Immature natural killer cell (primary cell): ENCODE measurements at regions not wholly inside any gene's neighbourhood (a gene's known extent, or its start where the extent isn't known, plus 50 kb on each side); places are given as distances from the start of the nearest gene placed in this dataset.

ENCODE experiments used
- DNase-seq, 3 donors: peaks; one replicate each; pipeline ENCODE4 v3.0.0; 2022; ENCODE audit warnings: mixed read lengths in 1 of 3
- H3K27ac Mint-ChIP-seq, 6 donors: one replicate each; pipeline ENCODE4 v1.8.0; 2020; ENCODE audit warnings: mixed read lengths in 6 of 6, mild to moderate bottlenecking in 5 of 6, inconsistent platforms in 4 of 6, moderate library complexity in 3 of 6
- H3K27me3 Mint-ChIP-seq, 3 donors: one replicate each; pipeline ENCODE4 v1.8.0; 2020 to 2021; ENCODE audit warnings: low read depth in 3 of 3, mild to moderate bottlenecking in 3 of 3, mixed read lengths in 3 of 3, moderate library complexity in 3 of 3, inconsistent platforms in 1 of 3
- H3K36me3 Mint-ChIP-seq, 3 donors: one replicate each; pipeline ENCODE4 v1.8.0; 2020; ENCODE audit warnings: mixed read lengths in 3 of 3, inconsistent platforms in 2 of 3, mild to moderate bottlenecking in 2 of 3
- H3K4me1 Mint-ChIP-seq, 2 donors: one replicate each; pipeline ENCODE4 v1.8.0; 2020; ENCODE audit warnings: inconsistent platforms in 2 of 2, mild to moderate bottlenecking in 2 of 2, mixed read lengths in 2 of 2, moderate library complexity in 1 of 2
- H3K4me3 Mint-ChIP-seq, 5 donors: one replicate each; pipeline ENCODE4 v1.8.0; 2020; ENCODE audit warnings: mild to moderate bottlenecking in 5 of 5, mixed read lengths in 5 of 5, inconsistent platforms in 3 of 5, moderate library complexity in 3 of 5
- H3K9me3 Mint-ChIP-seq, 6 donors: one replicate each; pipeline ENCODE4 v1.8.0; 2020; ENCODE audit warnings: mild to moderate bottlenecking in 6 of 6, mixed read lengths in 6 of 6, inconsistent platforms in 4 of 6, moderate library complexity in 3 of 6

DNA sequence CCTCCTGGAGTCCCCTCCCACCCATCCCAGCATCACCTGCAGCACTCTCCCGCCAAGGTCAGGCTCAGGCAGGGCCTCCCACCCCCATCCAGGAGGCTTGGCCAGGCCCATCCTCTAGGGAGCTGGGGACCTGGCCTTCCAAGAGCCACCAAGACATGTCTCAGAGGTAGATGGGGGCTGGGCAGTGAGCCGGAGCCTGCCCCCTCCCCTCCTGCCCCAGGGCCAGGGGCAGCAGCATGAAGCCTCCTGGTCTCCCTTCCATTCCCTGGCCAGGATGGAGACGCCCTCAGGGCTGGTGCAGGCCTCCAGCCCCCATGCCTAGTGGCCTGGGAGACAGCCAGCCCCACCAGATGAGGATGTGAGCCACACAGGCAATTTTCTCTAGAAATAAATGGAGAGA is 69.3 kb upstream of the C14orf180 start:
- H3K27me3 Mint-ChIP-seq = peaks cover 0 to 3% (median 0%) of the 10 kb centered on the region in 3 donors

DNA sequence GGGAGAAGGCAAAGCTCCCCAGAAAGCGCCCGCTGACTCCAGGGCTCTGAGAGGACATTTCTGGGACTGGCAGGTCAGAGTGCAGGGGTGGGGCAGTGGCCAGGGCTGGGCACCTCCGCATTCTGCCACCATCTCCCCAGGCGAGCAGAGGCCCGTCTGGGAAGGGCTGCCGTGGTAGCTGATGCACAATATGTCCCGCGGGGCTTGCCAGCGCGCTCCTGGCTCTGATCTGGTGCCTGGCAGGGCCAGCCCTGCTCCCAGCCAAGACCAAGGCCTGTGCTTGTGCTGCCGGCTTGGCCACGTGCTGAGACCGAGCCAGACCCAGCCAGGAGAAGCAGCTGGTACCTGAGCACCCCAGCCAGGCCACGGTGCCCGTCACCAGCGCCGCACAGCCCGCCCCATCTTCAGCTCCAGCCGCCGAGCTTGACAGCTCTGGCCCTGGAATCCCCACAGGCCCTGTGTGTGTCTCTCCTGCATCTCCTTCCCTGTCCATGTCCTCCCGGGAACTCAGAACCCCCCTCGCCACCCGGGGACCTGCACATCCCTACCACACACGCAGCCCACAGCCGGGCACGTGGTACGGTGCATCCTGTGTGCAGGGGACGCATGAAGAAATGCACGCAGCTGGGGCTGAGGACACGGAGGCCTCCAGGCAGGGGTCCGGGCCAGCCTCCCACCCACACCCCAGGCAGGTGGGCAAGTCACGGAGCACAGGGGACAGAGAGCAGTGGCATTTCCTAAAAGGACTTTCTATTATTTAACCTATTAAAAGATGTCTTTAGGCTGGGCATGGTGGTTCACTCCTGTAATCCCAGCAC is 68.6 kb upstream of the C14orf180 start:
- Mint-ChIP-seq H3K4me3 (no peak overlapping the region), H3K4me1 (no peaks in the 10 kb centered on the region), H3K36me3 (no peaks in the 10 kb centered on the region), H3K9me3 (no peaks in the 10 kb centered on the region), H3K27ac (no peak overlapping the region), H3K27me3 (peaks cover 0 to 3% (median 0%) of the 10 kb centered on the region in 3 donors)
- DNase-seq = no peak

More for the DNA sequence above, 69.3 kb upstream of the C14orf180 start:
- Mint-ChIP-seq H3K36me3 (no peaks in the 10 kb centered on the region), H3K27ac (no peak overlapping the region), H3K4me3 (no peak overlapping the region), H3K4me1 (no peaks in the 10 kb centered on the region), H3K9me3 (no peaks in the 10 kb centered on the region)
- DNase-seq = no peak

DNA sequence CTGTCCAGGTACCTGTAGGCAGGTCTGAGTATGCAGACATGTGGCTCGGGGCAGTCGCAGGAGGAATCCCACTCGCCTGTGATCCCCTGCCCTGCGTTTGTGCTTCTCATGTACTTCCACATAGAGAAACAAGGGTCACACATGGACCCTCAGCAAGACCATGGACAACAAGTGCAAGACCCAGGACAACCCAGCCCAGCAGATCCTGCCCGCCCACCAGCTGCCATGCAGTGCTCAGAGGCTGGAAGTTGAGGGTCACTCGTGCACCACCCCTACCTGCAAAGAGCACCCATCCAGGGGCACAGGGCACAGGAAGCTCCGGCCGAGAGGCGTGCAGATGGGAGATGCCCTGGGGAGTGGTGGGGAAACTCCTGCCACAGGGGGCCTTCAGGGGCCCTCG is 67.5 kb upstream of the C14orf180 start:
- no peak overlapping the region for H3K27ac Mint-ChIP-seq
- H3K4me3 Mint-ChIP-seq = no peak overlapping the region
- H3K9me3 Mint-ChIP-seq = no peaks in the 10 kb centered on the region
- H3K4me1 Mint-ChIP-seq = no peaks in the 10 kb centered on the region
- no peak for DNase-seq
- H3K36me3 Mint-ChIP-seq = no peaks in the 10 kb centered on the region
- H3K27me3 Mint-ChIP-seq = peaks cover 0 to 3% (median 0%) of the 10 kb centered on the region in 3 donors

DNA sequence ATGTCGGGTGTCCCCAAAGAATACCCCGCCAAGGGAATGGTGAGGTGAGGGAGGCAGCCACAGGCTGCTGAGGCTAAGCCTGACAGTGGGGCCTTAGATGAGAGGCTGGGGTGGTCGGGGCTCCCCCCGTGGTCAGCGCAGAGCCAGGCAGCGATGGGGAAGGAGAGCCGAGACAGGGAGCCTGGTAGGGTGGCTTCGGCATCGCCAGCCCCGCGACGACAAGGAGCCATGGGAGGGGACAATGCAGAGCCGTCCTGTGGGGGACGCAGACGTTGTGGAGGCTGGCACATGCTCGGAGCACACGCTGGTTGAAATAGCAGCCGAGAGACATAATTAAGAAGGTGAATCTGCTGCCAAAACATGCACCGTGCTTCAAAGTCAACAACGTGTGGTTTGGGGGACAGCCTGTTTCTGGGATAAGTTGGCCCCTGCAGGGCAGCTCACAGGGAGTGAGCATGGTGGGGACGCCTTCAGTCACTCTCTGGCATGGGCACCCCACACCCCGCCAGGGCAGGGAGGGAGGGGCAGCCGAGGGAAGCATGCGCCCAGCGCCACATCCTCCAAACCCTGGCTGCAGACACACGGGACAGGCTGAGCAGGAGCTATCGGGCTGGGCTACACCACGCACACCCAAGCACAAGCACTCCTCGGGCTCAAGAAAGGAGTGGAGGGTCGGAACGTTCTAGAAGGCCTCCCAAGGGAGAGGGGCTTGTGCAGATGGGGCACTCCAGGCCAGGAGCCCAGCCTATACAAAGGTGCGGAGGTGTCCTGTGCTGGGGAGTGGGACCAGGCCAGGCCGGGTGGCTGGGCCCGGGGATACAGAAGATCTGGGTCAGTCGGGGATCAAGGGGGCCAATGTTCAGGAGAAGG is 66.6 kb upstream of the C14orf180 start:
- Mint-ChIP-seq H3K36me3 (no peaks in the 10 kb centered on the region), H3K4me3 (no peak overlapping the region), H3K9me3 (no peaks in the 10 kb centered on the region), H3K27me3 (peaks cover 0 to 3% (median 0%) of the 10 kb centered on the region in 3 donors), H3K4me1 (no peaks in the 10 kb centered on the region), H3K27ac (no peak overlapping the region)
- no peak for DNase-seq

DNA sequence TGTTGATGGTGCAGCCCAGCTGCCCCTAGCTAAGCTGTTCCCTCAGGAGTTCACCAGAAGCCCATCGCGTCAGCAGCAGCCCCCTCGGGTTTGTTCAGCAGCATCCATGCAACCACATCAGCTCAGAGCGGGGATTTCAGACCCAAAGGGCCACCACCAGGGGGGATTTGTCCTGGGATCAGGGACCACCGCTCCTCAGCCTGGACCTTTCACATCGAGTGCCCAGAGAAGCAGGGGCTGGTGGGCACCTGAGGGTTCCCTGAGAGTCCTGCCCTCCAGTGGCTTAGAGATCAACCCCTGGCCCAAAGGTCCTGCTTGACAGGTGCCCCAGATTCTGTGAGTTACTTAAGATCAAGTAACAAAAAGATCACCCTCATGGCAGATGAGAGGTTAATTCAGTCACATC is 65.9 kb upstream of the C14orf180 start:
- no peaks in the 10 kb centered on the region for H3K4me1 Mint-ChIP-seq
- no peaks in the 10 kb centered on the region for H3K36me3 Mint-ChIP-seq
- no peak for DNase-seq
- H3K27ac Mint-ChIP-seq = no peak overlapping the region
- H3K27me3 Mint-ChIP-seq = peaks cover 0 to 3% (median 0%) of the 10 kb centered on the region in 3 donors
- H3K9me3 Mint-ChIP-seq = no peaks in the 10 kb centered on the region
- H3K4me3 Mint-ChIP-seq = no peak overlapping the region

DNA sequence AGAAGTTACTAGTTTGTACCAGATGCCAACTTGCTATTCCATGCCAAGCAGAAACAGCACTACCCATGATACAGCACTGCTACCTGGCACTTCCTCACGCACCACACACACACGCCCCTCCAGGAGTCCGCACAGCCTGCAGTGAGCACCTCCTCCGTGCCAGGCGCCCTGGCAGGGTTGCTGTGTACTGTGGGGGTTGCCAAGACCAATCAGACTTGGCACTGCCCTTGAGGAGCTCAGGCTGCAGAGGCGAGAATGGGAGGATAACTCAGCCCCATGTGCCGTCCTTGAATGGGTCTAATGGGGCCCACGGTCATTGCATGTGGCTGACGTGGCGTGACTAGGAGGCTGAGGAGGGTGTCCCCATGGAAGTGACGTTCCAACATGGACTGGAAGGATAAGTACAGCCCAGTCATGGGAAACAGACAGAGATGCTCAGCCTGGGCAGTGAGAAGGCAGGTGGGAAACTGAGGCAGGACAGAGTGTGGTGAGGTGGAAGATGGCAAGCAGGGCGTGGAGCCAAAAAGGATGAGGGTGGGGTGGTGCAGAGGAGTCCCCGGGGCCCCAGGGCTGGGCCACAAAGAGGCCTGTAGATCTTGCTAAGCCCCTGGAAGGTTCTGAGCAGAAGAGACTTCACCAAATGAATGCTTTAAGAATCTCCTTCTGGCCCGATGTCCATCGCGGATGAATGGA is 65.3 kb upstream of the C14orf180 start:
- Mint-ChIP-seq H3K4me1 (no peaks in the 10 kb centered on the region), H3K9me3 (no peaks in the 10 kb centered on the region), H3K27ac (no peak overlapping the region), H3K27me3 (peaks cover 0 to 3% (median 3%) of the 10 kb centered on the region in 3 donors), H3K4me3 (no peak overlapping the region), H3K36me3 (no peaks in the 10 kb centered on the region)
- DNase-seq = no peak

DNA sequence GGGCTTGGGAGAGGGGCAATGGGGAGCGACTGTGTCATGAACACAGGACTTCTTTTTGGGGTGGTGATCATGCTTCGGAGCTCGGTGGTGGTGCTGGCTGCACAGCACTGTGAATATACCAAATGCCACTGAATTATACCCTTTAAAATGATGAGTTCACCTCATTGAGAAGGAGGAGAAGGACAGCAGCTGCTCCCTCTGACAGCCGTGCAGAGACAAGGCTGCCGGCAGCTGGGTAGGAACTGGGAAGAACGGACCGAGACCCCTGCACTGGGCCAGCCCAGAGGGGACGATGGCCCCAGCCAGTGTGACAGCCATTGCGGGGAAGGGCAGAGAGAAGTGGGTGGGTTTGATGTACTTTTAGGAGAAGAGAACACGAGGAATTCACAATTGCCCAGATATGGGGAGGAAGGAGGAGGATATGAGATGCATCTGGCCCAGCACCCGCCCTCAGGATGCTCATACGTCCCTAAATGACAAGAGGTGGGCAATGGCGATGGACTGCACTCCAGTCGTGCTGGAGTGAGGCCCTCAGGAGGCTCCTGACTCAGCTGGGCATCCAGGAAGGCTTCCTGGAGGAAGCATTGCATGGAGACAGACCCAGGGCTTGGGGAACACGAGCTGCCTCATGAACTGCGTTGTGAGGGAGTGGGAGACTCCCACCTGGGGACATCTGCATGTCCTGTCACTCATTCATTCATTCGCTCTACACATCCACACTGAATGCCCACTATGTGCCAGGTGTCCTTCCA is 64.3 kb upstream of the C14orf180 start:
- H3K4me1 Mint-ChIP-seq = no peaks in the 10 kb centered on the region
- H3K27ac Mint-ChIP-seq = no peak overlapping the region
- H3K36me3 Mint-ChIP-seq = no peaks in the 10 kb centered on the region
- H3K27me3 Mint-ChIP-seq = peaks cover 0 to 3% (median 3%) of the 10 kb centered on the region in 3 donors
- H3K9me3 Mint-ChIP-seq = no peaks in the 10 kb centered on the region
- no peak for DNase-seq
- no peak overlapping the region for H3K4me3 Mint-ChIP-seq

DNA sequence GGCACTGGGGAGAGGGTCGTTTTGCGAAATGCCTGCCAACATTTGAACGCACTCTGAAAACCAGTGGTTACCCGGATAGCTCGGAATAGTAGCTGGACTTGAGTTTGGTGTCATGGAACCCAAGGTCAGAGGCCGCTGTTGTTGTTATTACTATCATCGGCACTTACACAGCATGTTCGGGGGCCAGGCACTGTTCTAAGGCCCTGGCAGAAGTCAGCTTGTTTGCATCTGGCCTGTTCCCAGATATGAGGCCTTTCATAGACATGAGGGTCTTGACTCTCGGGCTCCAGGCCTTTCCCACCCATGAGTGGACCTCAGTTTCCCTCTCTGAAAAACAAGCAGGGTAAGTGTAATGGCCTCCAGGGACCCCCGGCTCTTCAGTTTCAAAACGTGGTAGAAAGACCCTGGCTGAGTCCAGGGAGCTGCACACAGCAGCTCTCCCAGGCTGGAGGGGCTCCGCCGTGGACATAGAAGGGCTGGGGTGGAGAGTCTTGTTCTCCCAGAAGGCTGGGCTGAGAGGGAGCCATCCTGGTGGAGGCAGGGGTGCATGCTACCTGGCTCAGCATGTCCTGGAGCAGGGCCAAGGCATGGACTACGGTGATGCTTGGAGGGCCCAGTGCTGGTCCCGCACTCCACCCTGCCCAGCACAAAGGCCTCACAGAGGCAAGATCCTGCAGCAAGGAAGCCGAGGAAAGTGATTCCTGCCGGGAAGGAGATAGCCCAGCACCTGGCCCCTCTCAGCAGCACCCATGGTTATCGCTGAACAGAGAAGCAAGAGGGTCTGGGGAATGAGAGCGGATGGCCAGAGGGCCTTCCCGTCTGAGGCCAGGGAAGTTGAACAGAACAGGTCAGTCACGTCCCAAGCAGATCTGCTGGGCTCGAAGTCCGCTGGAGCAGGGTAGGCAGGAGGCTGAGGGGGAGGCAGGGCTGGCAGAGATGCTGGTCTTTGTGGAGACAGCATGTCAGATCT is 63.5 kb upstream of the C14orf180 start:
- H3K36me3 Mint-ChIP-seq = no peaks in the 10 kb centered on the region
- H3K27ac Mint-ChIP-seq = no peak overlapping the region
- no peak for DNase-seq
- no peaks in the 10 kb centered on the region for H3K9me3 Mint-ChIP-seq
- H3K4me1 Mint-ChIP-seq = no peaks in the 10 kb centered on the region
- H3K27me3 Mint-ChIP-seq = peaks cover 0 to 3% (median 3%) of the 10 kb centered on the region in 3 donors
- H3K4me3 Mint-ChIP-seq = no peak overlapping the region

DNA sequence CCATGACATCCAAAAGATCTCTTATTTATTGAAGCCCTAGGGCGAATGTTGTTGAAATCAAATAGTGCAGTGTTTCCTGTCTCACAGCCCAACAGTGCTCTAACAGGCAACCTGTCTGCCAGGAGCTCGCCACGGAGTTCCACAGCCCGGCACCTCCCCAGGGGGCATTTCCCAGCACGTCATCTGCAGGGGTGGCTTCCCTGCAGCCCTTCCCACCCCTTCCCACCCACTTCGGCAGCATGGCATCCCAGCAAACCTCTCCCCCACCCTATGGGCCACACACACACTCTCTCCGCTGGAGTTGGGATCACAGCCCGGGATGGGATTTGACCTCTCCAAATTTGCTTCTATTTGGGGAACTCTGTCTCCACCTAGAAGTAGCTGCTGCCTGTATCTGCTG is 62.7 kb upstream of the C14orf180 start:
- no peak for DNase-seq
- Mint-ChIP-seq H3K36me3 (no peaks in the 10 kb centered on the region), H3K4me3 (no peak overlapping the region), H3K9me3 (no peaks in the 10 kb centered on the region), H3K4me1 (no peaks in the 10 kb centered on the region), H3K27me3 (peaks cover 0 to 3% (median 3%) of the 10 kb centered on the region in 3 donors), H3K27ac (no peak overlapping the region)

DNA sequence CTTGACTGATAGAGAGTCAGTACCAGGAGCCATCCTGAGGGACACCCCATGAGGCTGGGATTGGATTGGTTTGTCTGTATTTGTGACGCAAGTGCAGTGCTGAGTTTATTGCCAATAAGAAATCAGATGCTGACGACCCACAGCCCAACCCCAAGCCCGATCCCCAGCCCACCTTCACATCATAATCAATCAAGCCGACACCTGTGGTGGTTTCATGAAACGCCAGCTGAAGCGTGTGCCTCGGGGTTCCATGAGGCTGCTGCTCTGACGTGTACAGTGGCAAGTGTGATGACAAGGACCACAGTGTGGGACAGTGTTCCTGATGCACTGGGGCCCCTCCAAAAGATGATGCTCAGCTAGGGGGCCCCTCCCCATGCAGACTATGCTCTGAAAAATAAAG is 62.1 kb upstream of the C14orf180 start:
- Mint-ChIP-seq H3K4me3 (no peak overlapping the region), H3K36me3 (no peaks in the 10 kb centered on the region), H3K9me3 (no peaks in the 10 kb centered on the region), H3K4me1 (no peaks in the 10 kb centered on the region), H3K27me3 (peaks cover 0 to 3% (median 3%) of the 10 kb centered on the region in 3 donors), H3K27ac (no peak overlapping the region)
- no peak for DNase-seq

DNA sequence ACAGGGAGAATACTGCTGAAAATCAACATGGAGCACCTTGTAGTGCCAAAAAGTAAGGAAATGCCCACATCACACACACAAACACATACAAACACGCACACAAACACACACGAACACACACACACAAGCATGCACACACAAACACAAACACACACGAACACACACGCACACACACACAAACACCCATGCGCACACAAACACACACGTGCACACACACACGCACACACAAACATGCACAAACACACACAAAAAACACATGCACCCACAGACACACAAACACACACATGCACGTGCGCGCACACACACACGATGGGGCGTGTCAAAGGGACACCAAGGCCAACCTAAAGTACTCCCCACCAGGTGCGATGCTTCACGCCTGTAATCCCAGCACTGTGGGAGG is 61.7 kb upstream of the C14orf180 start:
- Mint-ChIP-seq H3K9me3 (no peaks in the 10 kb centered on the region), H3K27ac (no peak overlapping the region), H3K4me1 (no peaks in the 10 kb centered on the region), H3K36me3 (no peaks in the 10 kb centered on the region), H3K27me3 (peaks cover 0 to 3% (median 3%) of the 10 kb centered on the region in 3 donors), H3K4me3 (no peak overlapping the region)
- DNase-seq = no peak

DNA sequence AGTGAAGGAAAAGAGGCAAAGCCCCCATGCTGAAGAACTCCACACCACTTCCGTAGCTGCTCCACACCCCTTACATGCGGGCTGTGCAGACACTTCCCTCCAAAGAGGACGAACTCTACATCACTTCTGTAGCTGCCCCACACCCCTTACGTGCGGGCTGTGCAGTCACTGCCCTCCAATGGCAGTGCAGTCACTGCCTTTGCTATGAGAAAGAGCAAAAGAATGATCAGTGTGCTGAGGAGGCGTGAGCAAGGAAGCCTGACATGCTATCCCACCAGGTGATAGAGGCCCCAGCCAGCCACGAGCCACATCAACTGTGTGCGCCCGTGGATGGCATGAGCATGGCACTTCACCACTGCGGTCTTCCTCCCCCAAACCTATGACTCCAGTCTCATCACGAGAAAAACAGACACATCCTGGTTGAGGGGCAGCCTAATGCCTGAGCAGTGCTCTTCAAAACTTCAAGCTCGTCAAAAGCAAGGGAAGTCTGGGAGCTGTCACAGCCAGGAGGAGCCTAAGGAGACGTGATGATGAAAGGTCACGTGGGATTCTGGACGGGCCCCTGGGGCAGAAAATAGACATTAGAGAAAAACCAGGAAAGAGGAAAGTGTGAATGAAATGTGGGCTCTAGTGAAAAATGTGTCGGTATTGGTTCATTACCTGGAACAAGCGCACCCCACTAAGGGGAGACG is 60.8 kb upstream of the C14orf180 start:
- H3K4me1 Mint-ChIP-seq = no peaks in the 10 kb centered on the region
- no peaks in the 10 kb centered on the region for H3K36me3 Mint-ChIP-seq
- H3K27me3 Mint-ChIP-seq = peaks cover 0 to 3% (median 3%) of the 10 kb centered on the region in 3 donors
- H3K4me3 Mint-ChIP-seq = no peak overlapping the region
- H3K9me3 Mint-ChIP-seq = no peaks in the 10 kb centered on the region
- no peak for DNase-seq
- H3K27ac Mint-ChIP-seq = no peak overlapping the region
